Lung microvascular endothelial cell (primary cell): ENCODE measurements at regions not wholly inside any gene's neighbourhood (a gene's known extent, or its start where the extent isn't known, plus 50 kb on each side); places are given as distances from the start of the nearest gene placed in this dataset.
"Not testable (repeated sequence)": the region's sequence is repeated elsewhere in the genome, so short reads cannot be mapped to it uniquely, and the experiment has no call there.

Experiments used
- DNase-seq, 2 donors: peaks; one replicate each; pipeline versions ENCODE4 v3.0.0 to v3.0.0-alpha.2; 2010; ENCODE audit warnings: low read depth in 2 of 2

- no peak for DNase-seq
These were observed 273.1 kb downstream of the PCDH20 start for GRCh38 chr13:61142506-61142905.

- no peak for DNase-seq
These were observed 276.8 kb downstream of the PCDH20 start for GRCh38 chr13:61138857-61139256.

- no peak for DNase-seq
These were observed 279.1 kb downstream of the PCDH20 start for GRCh38 chr13:61136515-61136914.

- no peak for DNase-seq
These were observed 279.6 kb downstream of the PCDH20 start for GRCh38 chr13:61136093-61136492.

GRCh38 chr13:61135583-61135982, 280.1 kb downstream of the PCDH20 start:
- DNase-seq, result no peak

GRCh38 chr13:61128850-61129645, 286.6 kb downstream of the PCDH20 start:
- no peak for DNase-seq

GRCh38 chr13:61123538-61124289, 291.9 kb downstream of the PCDH20 start:
- no peak for DNase-seq

- no peak for DNase-seq
These were observed 302.4 kb downstream of the PCDH20 start for GRCh38 chr13:61113140-61113658.

GRCh38 chr13:61111529-61111928, 304.1 kb downstream of the PCDH20 start:
- no peak for DNase-seq

- no peak for DNase-seq
These were observed 304.9 kb downstream of the PCDH20 start for GRCh38 chr13:61110732-61111131.

- no peak for DNase-seq
These were observed 305.9 kb downstream of the PCDH20 start for GRCh38 chr13:61109741-61110140.

- no peak for DNase-seq
These were observed 307.7 kb downstream of the PCDH20 start for GRCh38 chr13:61107989-61108388.

- DNase-seq, result no peak
These were observed 319.8 kb downstream of the PCDH20 start for GRCh38 chr13:61095885-61096284.

GRCh38 chr13:61094865-61095264, 320.8 kb downstream of the PCDH20 start:
- DNase-seq, result no peak

GRCh38 chr13:61089894-61090293, 325.8 kb downstream of the PCDH20 start:
- DNase-seq, result not testable (repeated sequence)

- no peak for DNase-seq
These were observed 329.6 kb downstream of the PCDH20 start for GRCh38 chr13:61086087-61086486.

GRCh38 chr13:61084988-61085387, 330.7 kb downstream of the PCDH20 start:
- DNase-seq, result no peak

GRCh38 chr13:61078976-61079770, 336.5 kb downstream of the PCDH20 start:
- DNase-seq, result no peak

GRCh38 chr13:61052175-61052574, 363.5 kb downstream of the PCDH20 start:
- DNase-seq, result no peak

- no peak for DNase-seq
These were observed 370.4 kb downstream of the PCDH20 start for GRCh38 chr13:61045251-61045650.

- no peak for DNase-seq
These were observed 375.5 kb downstream of the PCDH20 start for GRCh38 chr13:61040181-61040580.

GRCh38 chr13:61039302-61039701, 376.3 kb downstream of the PCDH20 start:
- DNase-seq, result no peak
